GM12878 (cell line): ENCODE measurements at regions not wholly inside any gene's neighbourhood (a gene's known extent, or its start where the extent isn't known, plus 50 kb on each side); places are given as distances from the start of the nearest gene placed in this dataset.

Source experiments
- BRCA1 ChIP-seq: IDR thresholded peaks from 2 replicates; pipeline ENCODE4 v1.6.1; 2011; ENCODE audit warnings: low read depth, low read length, improper control_type of control experiment
- CHD2 ChIP-seq: IDR thresholded peaks from 2 replicates; pipeline ENCODE4 v1.6.1; 2011; ENCODE audit warnings: low read depth, low read length, improper control_type of control experiment, borderline replicate concordance
- FOXM1 ChIP-seq: IDR thresholded peaks from 2 replicates; pipeline ENCODE4 v1.6.1; 2012; ENCODE audit warnings: low read depth, mild to moderate bottlenecking, inconsistent platforms, low read length, moderate library complexity
- NFIC ChIP-seq: IDR thresholded peaks from 2 replicates; pipeline ENCODE4 v1.6.1; 2012; ENCODE audit warnings: low read depth, mild to moderate bottlenecking, inconsistent platforms, low read length, moderate library complexity
- POLR2A ChIP-seq: IDR thresholded peaks from 2 replicates; pipeline ENCODE4 v1.6.1; 2011; ENCODE audit warnings: low read depth, mild to moderate bottlenecking, low read length
- RAD21 ChIP-seq: IDR thresholded peaks from 2 replicates; pipeline ENCODE4 v1.6.1; 2011; ENCODE audit warnings: mild to moderate bottlenecking, low read depth, low read length, moderate library complexity; ENCODE audit not compliant: insufficient read depth
- SIN3A ChIP-seq: IDR thresholded peaks from 2 replicates; pipeline ENCODE4 v1.6.1; 2012; ENCODE audit warnings: low read depth, low read length, improper control_type of control experiment
- SMARCA5 ChIP-seq: fragments of 450-650 bp; IDR thresholded peaks from 2 replicates; pipeline ENCODE4 v1.6.1; 2017; ENCODE audit warnings: mild to moderate bottlenecking
- SMC3 ChIP-seq: IDR thresholded peaks from 2 replicates; pipeline ENCODE4 v1.6.1; 2011; ENCODE audit warnings: low read length, improper control_type of control experiment, borderline replicate concordance
- TCF3 ChIP-seq: IDR thresholded peaks from 2 replicates; pipeline ENCODE4 v1.6.1; 2012; ENCODE audit warnings: low read depth, mild to moderate bottlenecking, low read length, borderline replicate concordance; ENCODE audit not compliant: insufficient read depth
- TF ChIP-seq, protein P1 (sequence below): IDR thresholded peaks from 2 replicates; pipeline ENCODE4 v1.6.1; 2011; ENCODE audit warnings: borderline replicate concordance, low read depth, mild to moderate bottlenecking, moderate library complexity, low read length; ENCODE audit not compliant: insufficient read depth, poor library complexity, severe bottlenecking
- TF ChIP-seq, protein P2 (sequence below), 3 experiments: IDR thresholded peaks in 2 of 3; conservative IDR thresholded peaks in 1 of 3; 2 replicates each; pipeline ENCODE4 v1.5.1; 2011; ENCODE audit warnings: low read depth in 3 of 3, low read length in 3 of 3, mild to moderate bottlenecking in 3 of 3, control low read depth in 2 of 3, moderate library complexity in 2 of 3, inconsistent platforms in 1 of 3, mixed read lengths in 1 of 3; ENCODE audit not compliant: control insufficient read depth in 2 of 3, insufficient read depth in 1 of 3; ENCODE audit errors: extremely low read depth in 1 of 3
- TF ChIP-seq, protein P3 (sequence below): IDR thresholded peaks from 2 replicates; pipeline ENCODE4 v1.6.1; 2011; ENCODE audit warnings: borderline replicate concordance, low read depth, mild to moderate bottlenecking, moderate library complexity, mixed read lengths, low read length; ENCODE audit not compliant: insufficient read depth; ENCODE audit errors: extremely low read length
- TF ChIP-seq, protein P4 (sequence below): IDR thresholded peaks from 2 replicates; pipeline ENCODE4 v1.6.1; 2011; ENCODE audit warnings: low read depth, low read length, improper control_type of control experiment, borderline replicate concordance

GRCh38 chr10:52871191-52871843, 98.7 kb upstream of the MBL2 start:
- TF ChIP-seq, protein P1, sequence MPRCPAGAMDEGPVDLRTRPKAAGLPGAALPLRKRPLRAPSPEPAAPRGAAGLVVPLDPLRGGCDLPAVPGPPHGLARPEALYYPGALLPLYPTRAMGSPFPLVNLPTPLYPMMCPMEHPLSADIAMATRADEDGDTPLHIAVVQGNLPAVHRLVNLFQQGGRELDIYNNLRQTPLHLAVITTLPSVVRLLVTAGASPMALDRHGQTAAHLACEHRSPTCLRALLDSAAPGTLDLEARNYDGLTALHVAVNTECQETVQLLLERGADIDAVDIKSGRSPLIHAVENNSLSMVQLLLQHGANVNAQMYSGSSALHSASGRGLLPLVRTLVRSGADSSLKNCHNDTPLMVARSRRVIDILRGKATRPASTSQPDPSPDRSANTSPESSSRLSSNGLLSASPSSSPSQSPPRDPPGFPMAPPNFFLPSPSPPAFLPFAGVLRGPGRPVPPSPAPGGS, result no peak
- TF ChIP-seq, protein P2, sequence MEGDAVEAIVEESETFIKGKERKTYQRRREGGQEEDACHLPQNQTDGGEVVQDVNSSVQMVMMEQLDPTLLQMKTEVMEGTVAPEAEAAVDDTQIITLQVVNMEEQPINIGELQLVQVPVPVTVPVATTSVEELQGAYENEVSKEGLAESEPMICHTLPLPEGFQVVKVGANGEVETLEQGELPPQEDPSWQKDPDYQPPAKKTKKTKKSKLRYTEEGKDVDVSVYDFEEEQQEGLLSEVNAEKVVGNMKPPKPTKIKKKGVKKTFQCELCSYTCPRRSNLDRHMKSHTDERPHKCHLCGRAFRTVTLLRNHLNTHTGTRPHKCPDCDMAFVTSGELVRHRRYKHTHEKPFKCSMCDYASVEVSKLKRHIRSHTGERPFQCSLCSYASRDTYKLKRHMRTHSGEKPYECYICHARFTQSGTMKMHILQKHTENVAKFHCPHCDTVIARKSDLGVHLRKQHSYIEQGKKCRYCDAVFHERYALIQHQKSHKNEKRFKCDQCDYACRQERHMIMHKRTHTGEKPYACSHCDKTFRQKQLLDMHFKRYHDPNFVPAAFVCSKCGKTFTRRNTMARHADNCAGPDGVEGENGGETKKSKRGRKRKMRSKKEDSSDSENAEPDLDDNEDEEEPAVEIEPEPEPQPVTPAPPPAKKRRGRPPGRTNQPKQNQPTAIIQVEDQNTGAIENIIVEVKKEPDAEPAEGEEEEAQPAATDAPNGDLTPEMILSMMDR (IDR thresholded peaks at IDR 0.05 in 2 of 3, conservative IDR thresholded peaks at IDR 0.05 in 1 of 3; ENCODE audit: control insufficient read depth in 2 of 3, extremely low read depth in 1 of 3, insufficient read depth in 1 of 3, low read depth in 3 of 3, low read length in 3 of 3), result no peak
- TF ChIP-seq SMARCA5 (no peak), CHD2 (no peak), FOXM1 (no peak), POLR2A (no peak), NFIC (no peak), TCF3 (no peak), RAD21 (no peak), BRCA1 (no peak), SIN3A (no peak), SMC3 (no peak)
- TF ChIP-seq, protein P3, sequence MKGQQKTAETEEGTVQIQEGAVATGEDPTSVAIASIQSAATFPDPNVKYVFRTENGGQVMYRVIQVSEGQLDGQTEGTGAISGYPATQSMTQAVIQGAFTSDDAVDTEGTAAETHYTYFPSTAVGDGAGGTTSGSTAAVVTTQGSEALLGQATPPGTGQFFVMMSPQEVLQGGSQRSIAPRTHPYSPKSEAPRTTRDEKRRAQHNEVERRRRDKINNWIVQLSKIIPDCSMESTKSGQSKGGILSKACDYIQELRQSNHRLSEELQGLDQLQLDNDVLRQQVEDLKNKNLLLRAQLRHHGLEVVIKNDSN, result no peak
- TF ChIP-seq, protein P4, sequence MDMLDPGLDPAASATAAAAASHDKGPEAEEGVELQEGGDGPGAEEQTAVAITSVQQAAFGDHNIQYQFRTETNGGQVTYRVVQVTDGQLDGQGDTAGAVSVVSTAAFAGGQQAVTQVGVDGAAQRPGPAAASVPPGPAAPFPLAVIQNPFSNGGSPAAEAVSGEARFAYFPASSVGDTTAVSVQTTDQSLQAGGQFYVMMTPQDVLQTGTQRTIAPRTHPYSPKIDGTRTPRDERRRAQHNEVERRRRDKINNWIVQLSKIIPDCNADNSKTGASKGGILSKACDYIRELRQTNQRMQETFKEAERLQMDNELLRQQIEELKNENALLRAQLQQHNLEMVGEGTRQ, result no peak
